ENCODE measurements at regions not wholly inside any gene's neighbourhood (a gene's known extent, or its start where the extent isn't known, plus 50 kb on each side); places are given as distances from the start of the nearest gene placed in this dataset.

GRCh38 chr10:35889226-35889625 is 247.1 kb upstream of the FZD8 start:
- TF ChIP-seq RBBP5 (IDR thresholded peaks at IDR 0.05; ENCODE audit: borderline replicate concordance, low read depth, low read length) (no peak), ZNF274 (IDR thresholded peaks at IDR 0.05; ENCODE audit: borderline replicate concordance, extremely low read depth, low read length) (no peak)
